COLO668 (cell line): ENCODE measurements at regions not wholly inside any gene's neighbourhood (a gene's known extent, or its start where the extent isn't known, plus 50 kb on each side); places are given as distances from the start of the nearest gene placed in this dataset.

Source experiments
- DNase-seq: peaks from one replicate; lab custom pipeline; 2025; ENCODE audit not compliant: unreplicated experiment; lab: John Stamatoyannopoulos, UW

DNA sequence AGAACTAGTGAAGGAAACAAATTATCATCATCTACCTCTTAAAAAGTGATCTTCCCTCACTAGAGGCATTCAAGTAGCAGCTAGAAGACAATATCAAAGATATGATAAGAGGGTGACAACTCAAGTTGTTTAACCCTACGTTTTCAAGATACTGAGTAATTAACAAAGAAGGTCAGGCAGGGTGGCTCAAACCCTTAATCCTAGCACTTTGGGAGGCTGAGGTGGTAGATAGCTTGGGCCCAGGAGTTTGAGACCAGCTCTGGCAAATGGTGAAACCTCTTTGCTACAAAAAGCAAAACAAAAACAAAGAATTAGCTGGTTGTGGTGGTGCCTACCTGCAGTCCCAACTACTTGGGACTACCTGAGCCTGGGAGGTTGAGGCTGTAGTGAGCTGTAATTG, 408.2 kb upstream of the TUSC1 start:
- DNase-seq: no peak

DNA sequence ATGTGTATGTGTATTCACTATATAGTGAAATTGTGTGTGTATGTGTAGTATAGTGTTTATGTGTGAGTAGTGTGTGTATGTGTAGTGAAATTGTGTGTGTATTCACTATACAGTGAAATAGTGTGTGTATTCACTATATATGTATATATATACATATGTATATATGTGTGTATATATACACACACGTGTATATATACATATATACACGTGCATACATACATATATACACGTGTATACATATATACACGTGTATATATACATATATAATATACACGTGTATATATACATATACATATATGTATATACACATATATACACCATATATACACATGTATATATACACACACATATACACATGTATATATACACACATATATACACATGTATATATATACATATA, 403.6 kb upstream of the TUSC1 start:
- no peak for DNase-seq

DNA sequence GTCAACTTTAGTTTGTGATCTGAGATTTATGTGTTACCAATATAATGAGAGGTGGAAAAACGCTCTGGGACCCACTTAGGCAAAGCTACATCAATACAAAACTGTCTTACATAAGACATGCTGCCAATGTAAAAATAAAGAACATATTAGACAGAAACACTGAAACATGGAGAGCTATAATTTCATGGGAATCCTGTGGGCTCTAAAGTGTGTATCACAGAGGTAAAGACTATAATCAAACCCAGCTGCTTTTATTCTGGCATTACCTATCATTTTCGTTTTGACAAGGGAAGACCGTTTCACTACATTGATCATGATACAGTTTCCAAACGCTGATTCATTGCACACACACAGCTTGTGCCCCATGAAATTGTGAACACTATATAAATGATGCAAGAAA, 400.5 kb upstream of the TUSC1 start:
- no peak for DNase-seq

DNA sequence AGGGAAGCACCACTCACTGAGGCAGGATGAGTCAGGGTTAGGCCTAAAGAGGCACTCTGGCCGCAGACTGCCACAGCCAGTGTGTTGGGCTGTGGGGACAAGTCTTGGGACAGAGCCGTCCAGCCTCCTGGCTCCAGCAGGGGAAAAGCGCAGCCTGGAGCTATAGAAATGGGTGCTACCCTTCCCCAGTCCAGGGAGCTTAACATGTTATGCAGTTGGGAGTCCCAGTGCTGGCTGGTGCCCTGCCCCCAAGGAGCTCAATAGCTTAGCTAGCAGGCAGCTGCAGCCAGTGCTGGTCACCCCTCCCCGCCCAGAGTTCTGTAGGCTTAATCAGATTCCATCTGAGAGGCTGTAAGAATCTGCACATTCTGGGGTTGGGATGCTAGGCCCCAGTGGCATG, 399.6 kb upstream of the TUSC1 start:
- DNase-seq: no peak

DNA sequence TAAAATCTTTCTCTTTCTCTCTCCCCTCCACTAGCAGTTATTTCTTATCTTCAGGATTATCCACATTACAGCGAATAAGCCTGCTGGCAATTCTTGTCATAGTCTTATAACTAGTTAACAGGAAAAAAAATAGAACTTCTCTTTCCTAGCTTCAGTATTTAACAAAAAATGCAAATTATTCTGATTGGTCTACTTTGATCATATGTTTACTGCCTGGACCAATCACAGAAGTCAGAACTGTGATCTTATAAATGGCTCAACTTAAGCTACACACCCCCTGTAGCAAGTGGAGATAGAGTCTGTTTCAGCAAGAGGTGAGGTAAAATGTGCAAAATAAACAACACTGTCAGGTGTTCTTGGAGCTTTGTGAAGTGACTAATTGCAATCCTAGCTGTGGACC, 389.4 kb upstream of the TUSC1 start:
- no peak for DNase-seq

DNA sequence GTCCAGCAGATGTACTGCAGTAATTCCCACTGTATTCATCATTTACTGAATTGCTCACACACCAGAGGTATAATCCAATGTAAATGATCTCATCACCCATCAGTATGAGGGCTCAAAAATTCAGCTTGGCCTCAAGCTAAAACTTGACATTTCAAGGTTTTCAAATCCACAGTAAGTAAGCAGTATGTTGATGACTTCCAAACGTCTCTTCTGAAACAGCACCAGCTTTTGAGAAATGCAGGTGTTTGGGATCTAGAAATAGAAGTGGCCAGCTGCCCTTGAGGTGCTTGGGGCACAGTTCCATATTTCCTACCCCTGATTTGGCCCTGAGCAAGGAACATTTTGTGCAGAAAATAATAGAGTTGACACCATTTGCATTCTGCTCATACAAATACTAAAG, 388.0 kb upstream of the TUSC1 start:
- DNase-seq: no peak

DNA sequence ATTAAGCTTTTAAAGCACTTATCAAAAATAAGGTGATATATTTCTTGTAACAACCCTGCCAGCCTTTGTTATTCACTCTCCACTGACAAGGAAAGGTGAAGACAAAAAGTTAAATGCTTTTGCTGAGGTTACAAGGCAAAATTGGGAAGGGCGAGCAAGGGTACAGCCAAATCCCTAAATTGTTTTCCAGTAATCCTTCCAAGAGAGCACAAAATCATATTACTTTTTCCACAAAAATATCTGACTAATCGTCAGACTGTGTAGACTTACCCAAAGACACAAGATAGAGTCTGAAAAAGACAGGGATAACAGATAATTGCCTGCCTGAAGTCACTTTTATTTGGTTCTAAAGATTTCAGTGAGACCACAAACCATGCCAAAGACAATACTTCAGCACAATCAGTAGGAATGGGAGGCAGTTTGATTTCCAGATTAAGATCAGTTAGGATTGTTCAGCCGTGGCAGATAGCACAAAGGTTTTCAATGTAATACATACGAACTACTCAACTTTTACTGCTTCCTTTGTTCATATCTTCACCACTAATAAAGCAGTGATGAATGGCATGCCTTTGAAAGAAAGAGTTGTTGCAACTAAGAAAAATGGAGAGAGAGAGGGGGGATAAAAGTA, 383.8 kb upstream of the TUSC1 start:
- no peak for DNase-seq

DNA sequence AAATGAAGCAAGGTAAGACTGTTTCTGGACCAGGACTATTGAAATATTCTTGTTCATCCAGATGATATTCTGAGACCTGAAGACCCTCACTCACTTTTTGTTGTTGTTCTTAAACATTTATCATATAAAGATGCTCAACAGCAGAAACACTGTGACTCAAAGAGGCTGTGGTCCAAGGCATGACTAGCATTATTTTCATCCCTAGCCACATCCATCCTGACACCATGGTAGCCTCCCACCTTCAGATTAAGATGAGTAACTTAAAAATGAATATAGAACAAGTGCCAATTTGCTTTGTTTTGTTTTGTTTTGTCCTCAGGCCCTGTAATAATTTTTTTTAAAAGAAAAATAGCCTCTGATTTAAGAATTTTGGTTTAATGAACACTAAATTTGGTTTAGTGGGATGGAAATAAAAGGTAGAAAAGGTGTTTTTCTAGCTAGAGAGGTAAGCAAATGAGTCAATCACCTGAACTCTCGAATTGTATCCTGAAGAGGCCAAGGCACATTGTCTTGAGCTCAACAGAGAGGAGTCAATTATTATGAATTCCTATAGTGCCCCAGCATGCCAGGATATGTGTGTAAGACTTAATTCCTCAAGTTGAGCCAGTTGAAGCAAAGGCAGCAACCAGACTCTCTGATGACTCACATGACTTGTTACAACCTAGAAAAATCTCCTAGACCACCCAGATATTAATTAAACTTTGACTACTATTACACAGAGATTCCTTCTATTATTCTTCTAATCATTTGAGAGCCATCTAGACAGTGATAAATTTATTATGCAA, 380.1 kb upstream of the TUSC1 start:
- DNase-seq: no peak

DNA sequence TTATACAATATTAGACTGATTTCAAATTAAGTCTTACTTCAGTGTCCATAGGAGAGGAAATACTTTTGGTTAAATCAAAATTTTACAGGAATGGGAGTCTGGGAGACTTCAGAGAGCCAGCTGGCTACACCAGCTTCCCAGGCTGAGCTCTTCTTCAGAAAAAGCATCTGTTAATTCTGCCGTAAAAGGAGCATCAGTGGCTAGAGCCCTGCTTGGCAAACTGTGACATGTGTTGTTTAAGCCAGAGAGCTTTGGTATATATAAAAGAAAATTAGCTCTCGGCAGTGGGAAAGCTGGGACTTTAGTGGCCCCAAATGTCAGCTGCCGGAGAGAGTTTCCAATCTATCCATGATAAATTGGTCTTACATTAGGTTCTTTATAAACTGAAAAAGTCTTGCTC, 378.8 kb upstream of the TUSC1 start:
- no peak for DNase-seq

DNA sequence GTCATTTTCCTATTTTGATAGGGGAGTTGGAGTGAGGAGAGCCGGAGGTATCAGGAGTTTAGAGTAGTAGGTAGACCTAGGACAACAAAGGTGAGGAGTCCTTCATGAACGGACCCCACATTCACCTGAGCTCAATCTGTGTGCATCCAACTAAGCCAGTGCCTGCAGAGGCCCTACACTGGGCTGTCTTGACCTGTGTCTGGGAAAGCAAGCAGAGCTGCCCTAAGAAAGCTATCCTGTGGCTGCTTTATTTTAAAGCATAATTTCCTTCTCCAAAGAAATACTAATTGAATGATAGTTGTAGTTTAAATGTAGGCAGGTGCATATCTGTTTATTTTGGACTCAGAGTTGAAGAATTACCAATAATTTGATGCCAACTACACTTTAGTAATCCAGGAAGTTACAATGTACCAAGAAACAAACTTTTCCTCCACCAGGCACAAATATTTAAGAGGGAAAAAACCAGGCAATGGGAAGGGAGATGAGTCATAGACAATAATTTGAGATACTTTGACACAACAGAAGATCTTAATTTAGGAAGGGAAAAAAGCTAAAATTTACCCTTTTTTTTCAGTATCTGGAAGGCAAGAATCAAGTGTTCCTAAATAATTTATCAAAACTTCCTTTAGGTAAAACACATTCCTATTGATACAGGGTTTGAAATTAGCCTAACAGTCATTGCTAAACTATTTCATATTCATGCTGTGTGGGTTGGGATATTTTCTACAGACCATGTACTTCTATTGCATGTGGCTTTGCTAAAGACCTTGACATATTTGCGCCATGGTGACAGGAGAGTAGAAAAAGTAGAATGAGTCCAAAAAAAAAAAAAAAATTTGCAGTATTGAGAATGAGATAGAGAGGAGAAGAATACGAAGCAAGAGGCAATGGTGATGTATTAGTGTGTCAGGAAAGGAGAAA, 376.6 kb upstream of the TUSC1 start:
- no peak for DNase-seq

DNA sequence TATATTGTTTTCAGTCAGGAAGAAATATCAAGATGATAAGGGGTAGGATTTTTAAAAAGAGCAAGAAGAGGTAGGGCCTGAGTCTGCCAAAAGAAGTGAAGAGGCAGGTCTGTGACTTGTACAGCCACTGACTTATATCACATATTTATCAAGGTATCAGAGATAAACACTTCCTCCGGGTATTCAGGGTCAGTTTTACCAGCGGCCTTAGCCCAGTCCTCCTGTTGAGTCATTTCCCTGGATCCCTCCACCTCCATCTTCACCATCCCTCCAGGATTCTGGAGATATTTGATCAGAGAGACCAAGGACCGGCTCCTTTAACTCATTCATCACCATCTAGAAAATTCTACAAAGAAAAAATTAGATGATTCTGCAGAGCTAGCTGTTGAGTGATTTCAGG, 375.7 kb upstream of the TUSC1 start:
- no peak for DNase-seq

DNA sequence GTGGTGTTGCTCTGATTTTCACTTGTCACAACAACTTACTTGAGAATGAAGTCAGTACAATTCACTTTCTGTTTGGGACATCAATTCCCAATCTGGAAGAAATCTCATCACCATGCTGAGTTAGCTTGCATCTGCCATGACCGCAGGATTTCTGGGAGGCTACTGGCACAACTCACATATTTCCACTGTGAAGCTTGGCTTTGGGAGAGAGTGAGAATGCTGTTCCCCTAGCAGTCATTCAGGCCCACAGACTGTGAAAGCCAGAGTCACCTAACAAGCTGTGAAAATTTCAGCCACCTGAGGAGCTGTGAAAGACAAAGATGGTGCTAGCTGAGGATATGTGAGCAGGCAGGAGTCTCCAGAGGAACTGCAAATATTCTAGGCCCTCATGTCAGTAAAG, 365.2 kb upstream of the TUSC1 start:
- no peak for DNase-seq

DNA sequence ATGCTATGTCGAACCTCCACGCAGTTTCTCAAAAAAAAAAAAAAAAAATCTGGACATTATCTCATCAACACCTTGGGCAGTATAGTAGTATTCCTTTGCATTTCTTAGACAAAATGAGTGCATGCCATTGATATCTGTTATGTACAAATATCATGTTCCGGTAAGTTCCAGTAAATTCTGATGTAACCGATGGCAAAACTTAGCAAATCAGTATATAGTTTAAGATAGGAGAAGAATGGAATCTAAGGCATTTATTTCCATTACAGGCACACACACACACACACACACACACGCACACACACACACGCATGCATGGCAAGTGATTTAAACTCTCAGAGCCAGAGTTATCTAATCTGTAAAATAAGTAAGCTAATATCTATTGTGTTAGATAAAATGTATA, 356.5 kb upstream of the TUSC1 start:
- no peak for DNase-seq

DNA sequence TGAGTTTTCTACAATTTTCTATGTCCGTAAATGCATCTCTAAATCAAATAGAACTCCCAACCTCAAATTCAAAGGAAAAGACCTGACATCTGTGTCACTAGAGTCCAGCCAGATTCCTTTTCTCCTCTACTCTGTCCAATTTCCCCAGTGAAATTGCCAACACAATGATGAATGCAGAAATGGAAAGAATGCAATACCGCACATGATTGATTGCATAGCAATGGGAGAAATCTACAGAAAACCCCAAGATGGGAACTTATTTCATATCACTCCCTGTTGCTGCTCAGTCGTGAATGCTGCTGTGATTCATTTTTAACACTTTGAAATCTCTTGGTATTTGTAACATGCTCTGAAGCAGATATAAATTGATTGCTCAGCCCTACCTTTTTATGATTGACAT, 355.1 kb upstream of the TUSC1 start:
- DNase-seq: no peak

DNA sequence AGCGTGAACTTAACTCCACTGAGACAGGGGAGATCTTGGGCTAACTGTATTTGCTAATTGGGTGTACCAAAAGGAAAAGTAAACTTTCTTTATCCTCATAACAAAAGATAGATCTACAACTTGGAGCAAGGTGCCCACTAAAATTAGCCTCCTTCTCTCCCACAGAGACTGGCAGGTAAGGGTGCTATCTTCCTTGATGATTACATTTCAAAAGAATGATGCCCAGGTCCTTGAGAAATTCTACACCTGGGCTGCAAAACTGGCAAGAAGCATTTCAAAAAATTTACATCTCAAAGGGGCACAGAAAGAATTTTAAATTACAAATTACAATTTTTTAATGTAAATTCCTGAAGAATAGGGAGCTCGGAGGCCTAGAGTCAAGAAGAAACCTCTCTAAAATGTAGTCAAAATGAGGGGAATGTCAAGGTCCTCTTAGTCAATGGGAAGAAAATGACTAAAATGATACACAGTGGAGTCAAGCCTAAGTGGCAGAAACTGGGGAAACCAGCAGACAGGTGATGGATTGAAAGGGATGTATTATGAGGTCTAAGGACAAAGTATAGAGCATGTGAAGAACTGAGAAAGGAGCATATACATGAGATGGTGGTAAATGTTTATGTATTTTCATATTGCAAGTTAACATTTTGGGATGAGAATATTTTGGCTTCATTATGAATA, 348.3 kb upstream of the TUSC1 start:
- DNase-seq: no peak

DNA sequence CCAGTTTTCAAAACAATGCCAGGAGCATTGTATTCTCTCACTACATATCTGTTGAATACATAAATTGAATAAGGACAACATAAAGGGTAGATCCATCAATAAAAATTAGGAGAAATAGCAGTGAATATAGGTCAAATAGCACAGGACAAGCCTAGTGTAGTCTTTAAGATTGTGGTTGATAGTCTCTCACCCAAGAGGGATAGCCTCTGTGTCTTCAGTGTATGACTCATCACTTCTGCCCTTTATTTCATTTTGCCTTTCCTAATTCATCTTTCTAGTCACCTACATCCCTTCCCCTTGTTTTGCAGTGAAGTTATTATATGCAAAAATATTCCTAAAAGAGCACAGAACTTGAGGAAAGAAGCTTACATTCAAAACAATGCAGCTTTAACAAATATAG, 335.0 kb upstream of the TUSC1 start:
- no peak for DNase-seq

DNA sequence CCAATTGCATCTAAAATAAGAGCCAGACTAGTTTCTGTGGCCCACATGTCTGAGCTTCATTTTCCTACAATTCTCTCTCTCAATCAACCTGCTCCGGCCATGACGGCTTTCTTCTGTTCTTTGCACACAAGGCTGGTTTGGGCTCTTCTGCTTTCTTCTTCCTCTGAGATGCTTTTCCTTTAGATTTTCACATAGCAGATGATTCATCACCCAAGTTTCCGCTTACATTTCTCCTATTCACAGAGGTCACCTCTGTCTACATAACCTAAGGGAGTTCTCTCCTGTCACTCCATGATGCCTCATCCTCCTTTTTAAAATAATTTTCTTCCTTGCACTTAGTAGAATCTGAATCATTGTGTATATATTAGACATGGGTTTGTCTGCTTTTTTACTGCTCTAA, 334.6 kb upstream of the TUSC1 start:
- no peak for DNase-seq

DNA sequence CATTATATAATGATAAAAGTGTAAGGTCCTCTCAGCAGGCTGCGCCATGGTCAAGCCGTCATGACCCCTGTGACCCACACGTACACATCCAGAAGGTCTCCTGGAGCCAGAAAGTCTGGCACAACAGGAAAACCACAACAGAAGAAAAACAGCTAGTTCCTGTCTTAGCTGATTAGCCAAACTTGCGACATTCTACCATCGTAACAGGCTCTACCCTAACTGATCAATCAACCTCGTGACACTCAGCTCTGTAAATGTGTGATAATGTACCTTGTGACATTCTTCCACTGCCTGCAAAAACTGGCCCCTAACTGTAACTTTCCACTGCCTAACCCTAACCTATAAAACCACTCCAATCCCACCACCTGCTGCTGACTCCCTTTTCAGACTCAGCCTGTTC, 316.4 kb upstream of the TUSC1 start:
- DNase-seq: no peak

DNA sequence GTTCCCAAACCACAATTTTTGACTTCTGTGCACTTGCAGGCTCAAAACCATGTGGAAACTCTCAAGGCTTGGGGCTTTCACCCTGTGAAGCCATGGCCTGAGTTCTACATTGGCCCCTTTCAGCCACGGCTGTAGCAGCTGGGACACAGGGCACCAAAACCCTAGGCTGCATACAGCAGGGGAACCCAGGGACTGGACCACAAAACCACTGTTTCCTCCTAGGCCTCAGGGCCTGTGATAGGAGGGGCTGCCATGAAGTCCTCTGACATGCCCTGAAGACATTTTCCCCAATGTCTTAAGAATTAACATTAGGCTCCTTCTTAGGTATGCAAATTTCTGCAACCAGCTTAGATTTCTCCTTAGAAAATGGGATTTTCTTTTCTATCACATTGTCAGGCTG, 312.1 kb upstream of the TUSC1 start:
- no peak for DNase-seq

DNA sequence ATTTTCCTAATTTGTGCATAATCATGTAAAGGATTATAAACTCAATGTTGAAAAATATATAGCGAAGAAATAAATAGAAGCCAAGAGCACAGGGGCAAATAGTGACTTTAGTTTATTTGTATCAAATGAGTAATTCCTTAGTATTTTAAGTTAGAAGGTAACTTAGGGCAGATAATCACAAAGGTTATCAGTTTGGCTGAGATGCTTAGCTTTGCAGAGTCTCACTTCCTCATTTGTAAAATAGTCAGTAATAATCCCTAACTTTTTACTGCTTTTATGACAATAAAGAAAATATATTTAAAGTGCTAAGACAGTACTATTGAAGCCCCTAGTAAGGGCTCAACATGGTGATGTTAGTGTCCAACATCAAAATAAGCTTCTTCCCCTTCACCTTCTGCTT, 297.4 kb upstream of the TUSC1 start:
- no peak for DNase-seq

DNA sequence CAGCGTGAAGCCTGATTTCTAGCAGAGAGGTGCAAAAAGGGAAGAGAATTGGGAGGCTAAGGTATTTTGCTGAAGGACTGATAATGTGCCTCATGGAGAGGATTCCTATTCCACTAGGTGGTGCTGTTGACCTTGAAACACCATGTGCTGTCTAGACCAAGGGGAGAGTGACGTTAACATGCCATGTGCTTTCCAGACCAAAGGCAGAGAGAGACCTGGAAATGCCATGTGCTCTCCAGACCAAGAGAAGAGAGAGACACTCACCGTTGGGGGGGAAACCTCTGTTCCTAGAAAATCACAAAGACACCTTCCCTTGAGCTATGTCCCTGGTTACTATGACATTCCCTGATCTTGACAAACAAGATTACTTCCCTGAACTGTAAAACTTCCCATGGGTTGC, 286.0 kb upstream of the TUSC1 start:
- peak; percentile 44 for DNase-seq
